ENCODE measurements at regions not wholly inside any gene's neighbourhood (a gene's known extent, or its start where the extent isn't known, plus 50 kb on each side); places are given as distances from the start of the nearest gene placed in this dataset.
"Not testable (repeated sequence)": the region's sequence is repeated elsewhere in the genome, so short reads cannot be mapped to it uniquely, and the experiment has no call there.

- H3K27ac ChIP-seq (ENCODE audit: low read depth, low read length): no peak overlapping the region
- no peak overlapping the region for H3K4me3 ChIP-seq (ENCODE audit: low read depth, low read length)
- no peak overlapping the region for H3K9ac ChIP-seq (ENCODE audit: low read length)
- peaks cover 4% of the 10 kb centered on the region; the same call in 1 of the 2 replicates for H3K9me3 ChIP-seq (ENCODE audit: control insufficient read depth, insufficient read depth, low read depth, low read length)
- H3K4me1 ChIP-seq (ENCODE audit: control insufficient read depth, insufficient read depth, low read length): no peaks in the 10 kb centered on the region
- no peaks in the 10 kb centered on the region for H3K36me3 ChIP-seq (ENCODE audit: control insufficient read depth, insufficient read depth, low read length)
- H3K27me3 ChIP-seq (ENCODE audit: control insufficient read depth, insufficient read depth, low read length): no peaks in the 10 kb centered on the region
Observed at GRCh38 chr18:5024741-5025140, 172.3 kb downstream of the AKAIN1 start.

- no peak overlapping the region for H3K9ac ChIP-seq (ENCODE audit: low read length)
- H3K4me3 ChIP-seq (ENCODE audit: low read depth, low read length): no peak overlapping the region
- no peaks in the 10 kb centered on the region for H3K27me3 ChIP-seq (ENCODE audit: control insufficient read depth, insufficient read depth, low read length)
- H3K9me3 ChIP-seq (ENCODE audit: control insufficient read depth, insufficient read depth, low read depth, low read length): no peaks in the 10 kb centered on the region
- no peak overlapping the region for H3K27ac ChIP-seq (ENCODE audit: low read depth, low read length)
- no peaks in the 10 kb centered on the region for H3K4me1 ChIP-seq (ENCODE audit: control insufficient read depth, insufficient read depth, low read length)
- H3K36me3 ChIP-seq (ENCODE audit: control insufficient read depth, insufficient read depth, low read length): no peaks in the 10 kb centered on the region
Observed at GRCh38 chr18:5021558-5021957, 175.5 kb downstream of the AKAIN1 start.

- H3K36me3 ChIP-seq (ENCODE audit: control insufficient read depth, insufficient read depth, low read length): no peaks in the 10 kb centered on the region
- H3K9ac ChIP-seq (ENCODE audit: low read length): no peak overlapping the region
- H3K27me3 ChIP-seq (ENCODE audit: control insufficient read depth, insufficient read depth, low read length): no peaks in the 10 kb centered on the region
- H3K9me3 ChIP-seq (ENCODE audit: control insufficient read depth, insufficient read depth, low read depth, low read length): 0 out of 2 replicates have a peak, but pooled peaks cover 4% of the 10 kb centered on the region
- H3K4me3 ChIP-seq (ENCODE audit: low read depth, low read length): no peak overlapping the region
- H3K4me1 ChIP-seq (ENCODE audit: control insufficient read depth, insufficient read depth, low read length): no peaks in the 10 kb centered on the region
- H3K27ac ChIP-seq (ENCODE audit: low read depth, low read length): no peak overlapping the region
Observed at GRCh38 chr18:5015213-5015612, 181.8 kb downstream of the AKAIN1 start.

- Histone ChIP-seq H3K9ac (ENCODE audit: low read length) (peak overlapping the region; percentile 70), H3K4me3 (ENCODE audit: low read depth, low read length) (peak overlapping the region; percentile 60)
- H3K27me3 ChIP-seq (ENCODE audit: control insufficient read depth, insufficient read depth, low read length); H3K4me1 ChIP-seq (ENCODE audit: control insufficient read depth, insufficient read depth, low read length); H3K9me3 ChIP-seq (ENCODE audit: control insufficient read depth, insufficient read depth, low read depth, low read length); H3K27ac ChIP-seq (ENCODE audit: low read depth, low read length); H3K36me3 ChIP-seq (ENCODE audit: control insufficient read depth, insufficient read depth, low read length): not testable (repeated sequence)
Observed at GRCh38 chr18:5004031-5004820, 192.8 kb downstream of the AKAIN1 start.

GRCh38 chr18:4994710-4995109, 202.3 kb downstream of the AKAIN1 start:
- Histone ChIP-seq H3K9ac (ENCODE audit: low read length) (no peak overlapping the region), H3K9me3 (ENCODE audit: control insufficient read depth, insufficient read depth, low read depth, low read length) (peaks cover 12% of the 10 kb centered on the region; the same call in 1 of the 2 replicates), H3K27ac (ENCODE audit: low read depth, low read length) (no peak overlapping the region), H3K4me3 (ENCODE audit: low read depth, low read length) (no peak overlapping the region), H3K27me3 (ENCODE audit: control insufficient read depth, insufficient read depth, low read length) (peaks cover 6% of the 10 kb centered on the region), H3K36me3 (ENCODE audit: control insufficient read depth, insufficient read depth, low read length) (no peaks in the 10 kb centered on the region), H3K4me1 (ENCODE audit: control insufficient read depth, insufficient read depth, low read length) (no peaks in the 10 kb centered on the region)

GRCh38 chr18:4987452-4988405, 209.3 kb downstream of the AKAIN1 start:
- no peak overlapping the region for H3K9ac ChIP-seq (ENCODE audit: low read length)
- no peak overlapping the region for H3K4me3 ChIP-seq (ENCODE audit: low read depth, low read length)
- peaks cover 41% of the 10 kb centered on the region for H3K27me3 ChIP-seq (ENCODE audit: control insufficient read depth, insufficient read depth, low read length)
- peaks cover 12% of the 10 kb centered on the region; the same call in 1 of the 2 replicates for H3K9me3 ChIP-seq (ENCODE audit: control insufficient read depth, insufficient read depth, low read depth, low read length)
- peaks cover 7% of the 10 kb centered on the region for H3K4me1 ChIP-seq (ENCODE audit: control insufficient read depth, insufficient read depth, low read length)
- no peak overlapping the region for H3K27ac ChIP-seq (ENCODE audit: low read depth, low read length)
- H3K36me3 ChIP-seq (ENCODE audit: control insufficient read depth, insufficient read depth, low read length): no peaks in the 10 kb centered on the region

GRCh38 chr18:4986677-4987076, 210.4 kb downstream of the AKAIN1 start:
- no peak overlapping the region for H3K4me3 ChIP-seq (ENCODE audit: low read depth, low read length)
- no peaks in the 10 kb centered on the region for H3K36me3 ChIP-seq (ENCODE audit: control insufficient read depth, insufficient read depth, low read length)
- peaks cover 7% of the 10 kb centered on the region for H3K4me1 ChIP-seq (ENCODE audit: control insufficient read depth, insufficient read depth, low read length)
- peaks cover 41% of the 10 kb centered on the region for H3K27me3 ChIP-seq (ENCODE audit: control insufficient read depth, insufficient read depth, low read length)
- no peak overlapping the region for H3K27ac ChIP-seq (ENCODE audit: low read depth, low read length)
- H3K9ac ChIP-seq (ENCODE audit: low read length): no peak overlapping the region
- H3K9me3 ChIP-seq (ENCODE audit: control insufficient read depth, insufficient read depth, low read depth, low read length): peaks cover 7% of the 10 kb centered on the region; the same call in 1 of the 2 replicates

- H3K36me3 ChIP-seq (ENCODE audit: control insufficient read depth, insufficient read depth, low read length): no peaks in the 10 kb centered on the region
- 0 out of 2 replicates have a peak, but pooled peaks cover 7% of the 10 kb centered on the region for H3K9me3 ChIP-seq (ENCODE audit: control insufficient read depth, insufficient read depth, low read depth, low read length)
- H3K27ac ChIP-seq (ENCODE audit: low read depth, low read length): no peak overlapping the region
- H3K4me1 ChIP-seq (ENCODE audit: control insufficient read depth, insufficient read depth, low read length): peaks cover 7% of the 10 kb centered on the region
- H3K9ac ChIP-seq (ENCODE audit: low read length): no peak overlapping the region
- no peak overlapping the region for H3K4me3 ChIP-seq (ENCODE audit: low read depth, low read length)
- H3K27me3 ChIP-seq (ENCODE audit: control insufficient read depth, insufficient read depth, low read length): peaks cover 41% of the 10 kb centered on the region
Observed at GRCh38 chr18:4986066-4986465, 211.0 kb downstream of the AKAIN1 start.

GRCh38 chr18:4961121-4961909, 235.7 kb downstream of the AKAIN1 start:
- Histone ChIP-seq H3K36me3 (ENCODE audit: control insufficient read depth, insufficient read depth, low read length) (no peaks in the 10 kb centered on the region), H3K4me3 (ENCODE audit: low read depth, low read length) (no peak overlapping the region), H3K27ac (ENCODE audit: low read depth, low read length) (no peak overlapping the region), H3K27me3 (ENCODE audit: control insufficient read depth, insufficient read depth, low read length) (no peaks in the 10 kb centered on the region), H3K4me1 (ENCODE audit: control insufficient read depth, insufficient read depth, low read length) (no peaks in the 10 kb centered on the region), H3K9me3 (ENCODE audit: control insufficient read depth, insufficient read depth, low read depth, low read length) (no peaks in the 10 kb centered on the region), H3K9ac (ENCODE audit: low read length) (no peak overlapping the region)

- no peak overlapping the region for H3K4me3 ChIP-seq (ENCODE audit: low read depth, low read length)
- H3K9ac ChIP-seq (ENCODE audit: low read length): no peak overlapping the region
- H3K36me3 ChIP-seq (ENCODE audit: control insufficient read depth, insufficient read depth, low read length): no peaks in the 10 kb centered on the region
- no peaks in the 10 kb centered on the region for H3K4me1 ChIP-seq (ENCODE audit: control insufficient read depth, insufficient read depth, low read length)
- H3K27ac ChIP-seq (ENCODE audit: low read depth, low read length): no peak overlapping the region
- H3K9me3 ChIP-seq (ENCODE audit: control insufficient read depth, insufficient read depth, low read depth, low read length): no peaks in the 10 kb centered on the region
- H3K27me3 ChIP-seq (ENCODE audit: control insufficient read depth, insufficient read depth, low read length): no peaks in the 10 kb centered on the region
Observed at GRCh38 chr18:4960578-4960977, 236.5 kb downstream of the AKAIN1 start.
